ENCODE measurements at regions not wholly inside any gene's neighbourhood (a gene's known extent, or its start where the extent isn't known, plus 50 kb on each side); places are given as distances from the start of the nearest gene placed in this dataset.

DNA sequence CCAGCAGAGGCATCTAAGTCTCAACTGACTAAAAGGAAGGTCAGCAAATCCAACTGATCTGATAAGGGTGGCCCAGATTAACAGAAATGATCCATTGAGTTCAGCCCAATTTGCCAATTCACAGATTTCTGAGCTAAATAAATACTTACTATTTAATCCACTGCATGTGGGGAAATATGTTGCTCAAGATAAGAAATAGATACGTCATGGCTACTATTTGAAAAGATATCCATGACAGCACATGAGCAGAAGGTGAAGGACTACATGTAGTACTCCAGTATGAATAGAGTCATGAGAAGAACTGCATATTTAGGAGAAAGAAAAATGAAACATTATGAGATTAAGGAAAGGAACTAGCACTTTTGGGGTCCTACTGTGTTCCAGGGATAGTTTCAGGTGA lies 332.4 kb downstream of the ARPP21 start:
- no peaks in the 10 kb centered on the region for H3K79me2 ChIP-seq (ENCODE audit: control insufficient read depth, insufficient read depth, low read length)
- no peak overlapping the region for H3K27ac ChIP-seq (ENCODE audit: insufficient read depth, low read depth, low read length)
- TF ChIP-seq EZH2 (IDR thresholded peaks at IDR 0.05; ENCODE audit: borderline replicate concordance, low read depth, low read length, severe bottlenecking) (no peak), GATA2 (IDR thresholded peaks at IDR 0.05; ENCODE audit: insufficient read depth, insufficient read length, low read depth, low read length) (no peak), FOS (IDR thresholded peaks at IDR 0.05; ENCODE audit: borderline replicate concordance, insufficient read depth, low read length) (no peak), POLR2A (IDR thresholded peaks at IDR 0.05; ENCODE audit: low read depth, low read length) (no peak), MAX (IDR thresholded peaks at IDR 0.05; ENCODE audit: insufficient read depth, insufficient read length) (no peak), CTCF (IDR thresholded peaks at IDR 0.05; ENCODE audit: extremely low read depth in 1 of 2, insufficient read depth in 1 of 2, low read depth in 1 of 2, low read length in 2 of 2) (no peak), POLR2AphosphoS5 (IDR thresholded peaks at IDR 0.05; ENCODE audit: insufficient read depth, low read depth, low read length) (no peak), JUN (IDR thresholded peaks at IDR 0.05; ENCODE audit: borderline replicate concordance, insufficient read depth, insufficient read length, low read depth) (no peak)
- dilution Hi-C loops (cut with MboI; ENCODE audit: extremely low pct_ligation_motif_present, low sequenced_read_pairs), result no loop called here
- H3K4me3 ChIP-seq (replicated peaks in 1 of 3; ENCODE audit: insufficient read depth in 1 of 3, low read depth in 1 of 3, low read length in 3 of 3), result no peak overlapping the region
- peaks cover 2 to 5% of the 10 kb centered on the region in 2 experiments for H3K27me3 ChIP-seq (ENCODE audit: control insufficient read depth in 2 of 2, insufficient read depth in 2 of 2, low read length in 2 of 2)
- H3K4me1 ChIP-seq (ENCODE audit: control insufficient read depth, extremely low read depth, insufficient read depth, low read length), result no peaks in the 10 kb centered on the region
- FAIRE-seq (no peak), DNase-seq (ENCODE audit: low read depth, low spot score) (no peak)
- H4K20me1 ChIP-seq (replicated peaks; ENCODE audit: control insufficient read depth, extremely low read depth, insufficient read depth, low read length), result no peaks in the 10 kb centered on the region
- BruUV-seq (replicated peaks), result no TSS peak
- H3K4me2 ChIP-seq (ENCODE audit: insufficient read depth, low read length), result no peak overlapping the region
- POLR2A ChIA-PET, result no interaction called here
- H3K9ac ChIP-seq (replicated peaks; ENCODE audit: extremely low read depth, insufficient read depth, low read length), result no peak overlapping the region
- H3K36me3 ChIP-seq (ENCODE audit: control insufficient read depth in 2 of 2, extremely low read depth in 1 of 2, insufficient read depth in 2 of 2, low read length in 2 of 2), result no peaks in the 10 kb centered on the region
- intact Hi-C loops (cut with micrococcal nuclease), result no loop called here
- H3K9me3 ChIP-seq (replicated peaks; ENCODE audit: control insufficient read depth, insufficient read depth, low read length), result no peaks in the 10 kb centered on the region
- H3K9me1 ChIP-seq (replicated peaks; ENCODE audit: control insufficient read depth, extremely low read depth, insufficient read depth, low read length), result no peaks in the 10 kb centered on the region
- CTCF ChIA-PET, result no interaction called here
- no peak overlapping the region for H2AFZ ChIP-seq (ENCODE audit: low read depth, low read length)
